ENCODE measurements at regions not wholly inside any gene's neighbourhood (a gene's known extent, or its start where the extent isn't known, plus 50 kb on each side); places are given as distances from the start of the nearest gene placed in this dataset.

- no peaks in the 10 kb centered on the region for H3K27me3 ChIP-seq (ENCODE audit: control insufficient read depth in 1 of 2, insufficient read depth in 2 of 2, low read length in 2 of 2)
- no peak overlapping the region for H3K4me3 ChIP-seq (ENCODE audit: low read length in 2 of 2)
- H3K36me3 ChIP-seq (ENCODE audit: control insufficient read depth in 2 of 2, insufficient read depth in 2 of 2, low read length in 2 of 2), result no peaks in the 10 kb centered on the region
- no peaks in the 10 kb centered on the region for H3K4me1 ChIP-seq (ENCODE audit: control insufficient read depth, insufficient read depth, low read length)
- H3K9me3 ChIP-seq (ENCODE audit: control insufficient read depth in 2 of 2, low read length in 2 of 2), result no peaks in the 10 kb centered on the region
- no peak overlapping the region for H3K27ac ChIP-seq (ENCODE audit: low read length)
- H3K9ac ChIP-seq (ENCODE audit: low read length in 2 of 2), result no peak overlapping the region
Measured at GRCh38 chr5:144103611-144104485, 66.6 kb downstream of the YIPF5 start.

GRCh38 chr5:144105371-144105770 lies 65.1 kb downstream of the YIPF5 start:
- Histone ChIP-seq H3K9ac (ENCODE audit: low read length in 2 of 2) (no peak overlapping the region), H3K9me3 (ENCODE audit: control insufficient read depth in 2 of 2, low read length in 2 of 2) (no peaks in the 10 kb centered on the region), H3K4me1 (ENCODE audit: control insufficient read depth, insufficient read depth, low read length) (no peaks in the 10 kb centered on the region), H3K27ac (ENCODE audit: low read length) (no peak overlapping the region), H3K27me3 (ENCODE audit: control insufficient read depth in 1 of 2, insufficient read depth in 2 of 2, low read length in 2 of 2) (no peaks in the 10 kb centered on the region), H3K36me3 (ENCODE audit: control insufficient read depth in 2 of 2, insufficient read depth in 2 of 2, low read length in 2 of 2) (no peaks in the 10 kb centered on the region), H3K4me3 (ENCODE audit: low read length in 2 of 2) (no peak overlapping the region)

- H3K27me3 ChIP-seq (ENCODE audit: control insufficient read depth in 1 of 2, insufficient read depth in 2 of 2, low read length in 2 of 2), result no peaks in the 10 kb centered on the region
- H3K4me3 ChIP-seq (ENCODE audit: low read length in 2 of 2), result no peak overlapping the region
- H3K9ac ChIP-seq (ENCODE audit: low read length in 2 of 2), result no peak overlapping the region
- H3K4me1 ChIP-seq (ENCODE audit: control insufficient read depth, insufficient read depth, low read length), result no peaks in the 10 kb centered on the region
- H3K36me3 ChIP-seq (ENCODE audit: control insufficient read depth in 2 of 2, insufficient read depth in 2 of 2, low read length in 2 of 2), result no peaks in the 10 kb centered on the region
- no peak overlapping the region for H3K27ac ChIP-seq (ENCODE audit: low read length)
- H3K9me3 ChIP-seq (ENCODE audit: control insufficient read depth in 2 of 2, low read length in 2 of 2), result no peaks in the 10 kb centered on the region
Measured at GRCh38 chr5:144108131-144108530, 62.3 kb downstream of the YIPF5 start.
